Large intestine (tissue), 3 donors: ENCODE measurements at regions not wholly inside any gene's neighbourhood (a gene's known extent, or its start where the extent isn't known, plus 50 kb on each side); places are given as distances from the start of the nearest gene placed in this dataset.

Source experiments
- DNase-seq, 2 donors: peaks; one replicate each; pipeline versions ENCODE4 v3.0.0 to v3.0.0-alpha.2; 2013
- H3K27ac ChIP-seq: one replicate; pipeline ENCODE4 v1.5.1; 2013; ENCODE audit warnings: low read length
- H3K27me3 ChIP-seq: 2 replicates; pipeline ENCODE4 v1.6.1; 2013; ENCODE audit warnings: low read length; ENCODE audit not compliant: control insufficient read depth, insufficient read depth
- H3K36me3 ChIP-seq: 2 replicates; pipeline ENCODE4 v1.6.1; 2013; ENCODE audit warnings: low read length; ENCODE audit not compliant: control insufficient read depth, insufficient read depth
- H3K4me1 ChIP-seq: one replicate; pipeline ENCODE4 v1.6.1; 2013; ENCODE audit warnings: low read length; ENCODE audit not compliant: control insufficient read depth, insufficient read depth
- H3K4me3 ChIP-seq: one replicate; pipeline ENCODE4 v1.5.1; 2013; ENCODE audit warnings: low read length
- H3K9me3 ChIP-seq: one replicate; pipeline ENCODE4 v1.6.1; 2013; ENCODE audit warnings: mild to moderate bottlenecking, low read depth, low read length, moderate library complexity; ENCODE audit not compliant: control insufficient read depth
- WGBS: methylation state at CpG from one replicate; pipeline ENCODE4 v1.1.5; 2013; ENCODE audit warnings: low lambda C conversion rate; ENCODE audit not compliant: insufficient coverage; 5-methylcytosine and 5-hydroxymethylcytosine counted together

- Histone ChIP-seq H3K4me1 (no peaks in the 10 kb centered on the region), H3K36me3 (no peaks in the 10 kb centered on the region), H3K27me3 (peaks cover 68% of the 10 kb centered on the region), H3K27ac (no peak overlapping the region), H3K9me3 (no peaks in the 10 kb centered on the region), H3K4me3 (no peak overlapping the region)
- WGBS, result 80% methylated on average over 1 of the region's 25 CpGs
- no peak for DNase-seq
Measured at GRCh38 chr12:132384916-132385774, 55.8 kb upstream of the GALNT9 start.

GRCh38 chr12:132380641-132381040, 51.3 kb upstream of the GALNT9 start:
- Histone ChIP-seq H3K4me1 (no peaks in the 10 kb centered on the region), H3K4me3 (no peak overlapping the region), H3K27me3 (peaks cover 55% of the 10 kb centered on the region), H3K36me3 (no peaks in the 10 kb centered on the region), H3K27ac (no peak overlapping the region), H3K9me3 (no peaks in the 10 kb centered on the region)
- no CpG with 5 or more reads among the region's 3 CpGs for WGBS
- DNase-seq, result no peak

GRCh38 chr12:132379996-132380395, 50.6 kb upstream of the GALNT9 start:
- Histone ChIP-seq H3K36me3 (no peaks in the 10 kb centered on the region), H3K4me3 (no peak overlapping the region), H3K4me1 (no peaks in the 10 kb centered on the region), H3K27me3 (peaks cover 55% of the 10 kb centered on the region), H3K9me3 (no peaks in the 10 kb centered on the region), H3K27ac (no peak overlapping the region)
- no peak for DNase-seq
- WGBS, result 82% methylated on average over 4 of the region's 25 CpGs

GRCh38 chr12:132379576-132379975, 50.2 kb upstream of the GALNT9 start:
- Histone ChIP-seq H3K4me3 (no peak overlapping the region), H3K9me3 (peaks cover 2% of the 10 kb centered on the region), H3K36me3 (no peaks in the 10 kb centered on the region), H3K4me1 (no peaks in the 10 kb centered on the region), H3K27ac (no peak overlapping the region), H3K27me3 (peaks cover 56% of the 10 kb centered on the region)
- no CpG with 5 or more reads among the region's 24 CpGs for WGBS
- no peak for DNase-seq
